Body of pancreas (tissue), 4 donors: ENCODE measurements at regions not wholly inside any gene's neighbourhood (a gene's known extent, or its start where the extent isn't known, plus 50 kb on each side); places are given as distances from the start of the nearest gene placed in this dataset.

Experiments used
- POLR2A ChIP-seq, 3 donors: fragments of 450-650 bp; IDR thresholded peaks; one replicate each; pipeline ENCODE4 v1.6.1; 2016; ENCODE audit warnings: antibody characterized with exemption in 3 of 3, mild to moderate bottlenecking in 2 of 3
- TF ChIP-seq, protein P1 (sequence below), 7 experiments: fragments of 450-650 bp in 4 of 7; fragments of 200-600 bp in 3 of 7; sonication (generic) in 3 of 7; IDR thresholded peaks; one replicate each; pipeline ENCODE4 v1.5.1; 2016 to 2019; ENCODE audit warnings: antibody characterized with exemption in 7 of 7

DNA sequence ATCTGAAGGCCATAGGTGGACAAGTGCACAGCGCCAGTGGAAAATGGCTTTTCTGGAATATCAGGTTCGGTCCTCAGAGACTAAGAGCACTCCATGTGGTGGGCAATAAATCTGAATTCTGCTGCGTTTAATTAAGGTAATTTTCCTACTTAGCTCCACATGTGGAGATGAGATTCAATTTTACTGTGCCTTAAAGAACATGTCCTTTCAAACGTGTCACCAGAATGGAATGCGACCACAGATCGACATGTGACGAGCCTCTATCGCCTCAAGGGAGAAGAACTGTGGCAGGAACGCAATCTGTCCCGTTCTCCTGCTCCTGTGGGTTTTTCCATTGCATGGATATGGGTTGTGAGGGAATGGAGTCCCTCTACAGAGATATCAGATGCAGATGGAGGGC, 205.3 kb upstream of the ZNF32 start:
- TF ChIP-seq POLR2A (IDR thresholded peaks at IDR 0.05) = no peak
- TF ChIP-seq, protein P1, sequence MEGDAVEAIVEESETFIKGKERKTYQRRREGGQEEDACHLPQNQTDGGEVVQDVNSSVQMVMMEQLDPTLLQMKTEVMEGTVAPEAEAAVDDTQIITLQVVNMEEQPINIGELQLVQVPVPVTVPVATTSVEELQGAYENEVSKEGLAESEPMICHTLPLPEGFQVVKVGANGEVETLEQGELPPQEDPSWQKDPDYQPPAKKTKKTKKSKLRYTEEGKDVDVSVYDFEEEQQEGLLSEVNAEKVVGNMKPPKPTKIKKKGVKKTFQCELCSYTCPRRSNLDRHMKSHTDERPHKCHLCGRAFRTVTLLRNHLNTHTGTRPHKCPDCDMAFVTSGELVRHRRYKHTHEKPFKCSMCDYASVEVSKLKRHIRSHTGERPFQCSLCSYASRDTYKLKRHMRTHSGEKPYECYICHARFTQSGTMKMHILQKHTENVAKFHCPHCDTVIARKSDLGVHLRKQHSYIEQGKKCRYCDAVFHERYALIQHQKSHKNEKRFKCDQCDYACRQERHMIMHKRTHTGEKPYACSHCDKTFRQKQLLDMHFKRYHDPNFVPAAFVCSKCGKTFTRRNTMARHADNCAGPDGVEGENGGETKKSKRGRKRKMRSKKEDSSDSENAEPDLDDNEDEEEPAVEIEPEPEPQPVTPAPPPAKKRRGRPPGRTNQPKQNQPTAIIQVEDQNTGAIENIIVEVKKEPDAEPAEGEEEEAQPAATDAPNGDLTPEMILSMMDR (IDR thresholded peaks at IDR 0.05) = no peak
